Ovary (tissue), 7 donors: ENCODE measurements at regions not wholly inside any gene's neighbourhood (a gene's known extent, or its start where the extent isn't known, plus 50 kb on each side); places are given as distances from the start of the nearest gene placed in this dataset.

ENCODE experiments used
- DNase-seq, 5 donors: peaks; one replicate each; pipeline ENCODE4 v3.0.0-alpha.2; 2019 to 2020
- H3K27ac ChIP-seq, 2 donors: fragments of 200-600 bp; one replicate each; pipeline versions ENCODE4 v1.5.1 to v1.8.0; 2019 to 2022
- H3K27me3 ChIP-seq: fragments of 200-600 bp; one replicate; pipeline ENCODE4 v1.8.0; 2022
- H3K36me3 ChIP-seq: fragments of 200-600 bp; sonication (generic); one replicate; pipeline ENCODE4 v1.5.1; 2019
- H3K4me1 ChIP-seq: one replicate; pipeline ENCODE4 v1.8.1; 2013; ENCODE audit warnings: mild to moderate bottlenecking, moderate library complexity; ENCODE audit not compliant: insufficient read depth
- H3K4me3 ChIP-seq: fragments of 200-600 bp; sonication (generic); one replicate; pipeline ENCODE4 v1.5.1; 2017
- H3K9me3 ChIP-seq, 2 donors: fragments of 200-600 bp in 1 of 2; sonication (generic) in 1 of 2; one replicate each; pipeline versions ENCODE4 v1.5.1 to v1.8.1; 2013 to 2019; ENCODE audit warnings: mild to moderate bottlenecking in 1 of 2, moderate library complexity in 1 of 2
- CTCF ChIP-seq, 3 donors: fragments of 450-650 bp in 2 of 3; fragments of 200-600 bp in 1 of 3; IDR thresholded peaks; one replicate each; pipeline versions ENCODE4 v1.5.1 to v1.8.0; 2016 to 2022; ENCODE audit warnings: antibody characterized with exemption in 3 of 3, mild to moderate bottlenecking in 1 of 3
- EP300 ChIP-seq: sonication (generic); formaldehyde crosslinking; IDR thresholded peaks from one replicate; pipeline ENCODE4 v1.6.1; 2017; ENCODE audit warnings: antibody characterized with exemption
- POLR2A ChIP-seq: fragments of 450-650 bp; IDR thresholded peaks from one replicate; pipeline ENCODE4 v1.6.1; 2017; ENCODE audit warnings: antibody characterized with exemption, mild to moderate bottlenecking, moderate library complexity
- WGBS, 3 donors: extraction: QIAGEN DNeasy Blood & Tissue Kit in 1 of 3; methylation state at CpG; one replicate each; pipeline versions ENCODE4 v1.1.5 to v1.1.7; 2013 to 2017; 5-methylcytosine and 5-hydroxymethylcytosine counted together
- intact Hi-C, 4 donors: fragments of 100-400 bp; cut with DNase I; formaldehyde crosslinking; loops; one replicate each; pipeline versions ENCODE4 v1.11.0 to v1.15.1; 2022 to 2023
- donor health status: DM: no; HTN: no; CAD: no; lungs with moderate emphysema.
- donor health status: DM: no; HTN: no; CAD: no.
- donor health status: Bipolar disorder and iron deficiency.
- donor health status: DM: no; HTN: no; CAD: no.
- donor health status: DM: yes; HTN: yes; CAD: no.

GRCh38 chr11:127334466-127334865 is 333.9 kb upstream of the KIRREL3 start:
- no peak overlapping the region for H3K4me3 ChIP-seq
- H3K4me1 ChIP-seq: no peaks in the 10 kb centered on the region
- no peaks in the 10 kb centered on the region for H3K9me3 ChIP-seq
- 51 to 79% (median 63%) methylated on average over 1 of the region's 1 CpG for WGBS, 3 donors
- H3K27ac ChIP-seq: no peak overlapping the region
- H3K27me3 ChIP-seq: no peaks in the 10 kb centered on the region
- no peaks in the 10 kb centered on the region for H3K36me3 ChIP-seq
- TF ChIP-seq EP300: no peak
- TF ChIP-seq POLR2A: no peak
- TF ChIP-seq CTCF (IDR thresholded peaks at IDR 0.05): no peak
- intact Hi-C loops: loop anchor here in 1 of 4 donors (10.0 kb wide), 1 partner anchor 880 kb away; no protein-coding TSS in a partner anchor
- no peak for DNase-seq

GRCh38 chr11:127332896-127333295 is 332.3 kb upstream of the KIRREL3 start:
- no peaks in the 10 kb centered on the region for H3K36me3 ChIP-seq
- DNase-seq: no peak
- TF ChIP-seq CTCF (IDR thresholded peaks at IDR 0.05) (no peak), POLR2A (no peak), EP300 (no peak)
- H3K27me3 ChIP-seq: no peaks in the 10 kb centered on the region
- H3K27ac ChIP-seq: no peak overlapping the region
- WGBS, 3 donors: 67 to 75% (median 69%) methylated on average over 2 of the region's 2 CpGs
- no peaks in the 10 kb centered on the region for H3K4me1 ChIP-seq
- intact Hi-C loops: loop anchor here in 1 of 4 donors (10.0 kb wide), 1 partner anchor 878 kb away; no protein-coding TSS in a partner anchor
- H3K4me3 ChIP-seq: no peak overlapping the region
- H3K9me3 ChIP-seq: no peaks in the 10 kb centered on the region

GRCh38 chr11:127330044-127330443 is 329.5 kb upstream of the KIRREL3 start:
- Histone ChIP-seq H3K4me1 (no peaks in the 10 kb centered on the region), H3K27me3 (no peaks in the 10 kb centered on the region), H3K27ac (no peak overlapping the region), H3K9me3 (no peaks in the 10 kb centered on the region), H3K4me3 (no peak overlapping the region), H3K36me3 (no peaks in the 10 kb centered on the region)
- no peak for DNase-seq
- intact Hi-C loops: loop anchor here in 1 of 4 donors (10.0 kb wide), 1 partner anchor 875 kb away; no protein-coding TSS in a partner anchor
- TF ChIP-seq CTCF (IDR thresholded peaks at IDR 0.05): no peak
- no peak for TF ChIP-seq POLR2A
- no peak for TF ChIP-seq EP300
- 44 to 55% (median 53%) methylated on average over 3 of the region's 3 CpGs for WGBS, 3 donors

GRCh38 chr11:127308291-127308690 is 307.7 kb upstream of the KIRREL3 start:
- TF ChIP-seq CTCF (IDR thresholded peaks at IDR 0.05) (no peak), POLR2A (no peak), EP300 (no peak)
- H3K4me3 ChIP-seq: no peak overlapping the region
- no peaks in the 10 kb centered on the region for H3K27me3 ChIP-seq
- intact Hi-C loops: no loop called here
- 65 to 77% (median 74%) methylated on average over 2 of the region's 2 CpGs for WGBS, 3 donors
- H3K9me3 ChIP-seq: no peaks in the 10 kb centered on the region
- no peaks in the 10 kb centered on the region for H3K36me3 ChIP-seq
- no peak overlapping the region for H3K27ac ChIP-seq
- no peaks in the 10 kb centered on the region for H3K4me1 ChIP-seq
- no peak for DNase-seq
